Endodermal cell (in vitro differentiated cells): ENCODE measurements at regions not wholly inside any gene's neighbourhood (a gene's known extent, or its start where the extent isn't known, plus 50 kb on each side); places are given as distances from the start of the nearest gene placed in this dataset.

Experiments
- DNase-seq: peaks from one replicate; pipeline ENCODE4 v3.0.0-alpha.2; 2017
- H3K27ac ChIP-seq: 2 replicates; pipeline ENCODE4 v1.5.1; 2013; ENCODE audit warnings: mild to moderate bottlenecking, low read depth, low read length, moderate library complexity
- H3K27me3 ChIP-seq: 2 replicates; pipeline ENCODE4 v1.6.1; 2013; ENCODE audit warnings: mild to moderate bottlenecking, low read length, moderate library complexity; ENCODE audit not compliant: insufficient read depth, control insufficient read depth, poor library complexity, severe bottlenecking
- H3K36me3 ChIP-seq: 2 replicates; pipeline ENCODE4 v1.7.0; 2013; ENCODE audit warnings: mild to moderate bottlenecking, low read length, moderate library complexity; ENCODE audit not compliant: control insufficient read depth, insufficient read depth
- H3K4me1 ChIP-seq: one replicate; pipeline ENCODE4 v1.7.0; 2013; ENCODE audit warnings: low read length; ENCODE audit not compliant: control insufficient read depth, insufficient read depth
- H3K4me3 ChIP-seq: 2 replicates; pipeline ENCODE4 v1.5.1; 2013; ENCODE audit warnings: mild to moderate bottlenecking, low read length, moderate library complexity
- H3K9ac ChIP-seq: 2 replicates; pipeline ENCODE4 v1.6.1; 2013; ENCODE audit warnings: mild to moderate bottlenecking, low read length, moderate library complexity; ENCODE audit not compliant: poor library complexity, severe bottlenecking; ENCODE audit errors: extremely low read depth
- H3K9me3 ChIP-seq: 2 replicates; pipeline ENCODE4 v1.6.1; 2013; ENCODE audit warnings: mild to moderate bottlenecking, low read length, moderate library complexity; ENCODE audit not compliant: control insufficient read depth
- H3K27ac Mint-ChIP-seq: 2 replicates; pipeline ENCODE4 v1.8.0; 2020; ENCODE audit warnings: mixed read lengths
- H3K27me3 Mint-ChIP-seq: 2 replicates; pipeline ENCODE4 v1.8.0; 2021; ENCODE audit warnings: mild to moderate bottlenecking, mixed read lengths; ENCODE audit not compliant: insufficient read depth
- H3K36me3 Mint-ChIP-seq: 2 replicates; pipeline ENCODE4 v1.8.0; 2020; ENCODE audit warnings: low read depth, mixed read lengths
- H3K4me1 Mint-ChIP-seq: 2 replicates; pipeline ENCODE4 v1.8.0; 2020; ENCODE audit warnings: mixed read lengths
- H3K4me3 Mint-ChIP-seq: 2 replicates; pipeline ENCODE4 v1.8.0; 2020; ENCODE audit warnings: mild to moderate bottlenecking, moderate library complexity, mixed read lengths
- H3K9me3 Mint-ChIP-seq: 2 replicates; pipeline ENCODE4 v1.8.0; 2020; ENCODE audit warnings: mild to moderate bottlenecking, mixed read lengths
- CTCF ChIP-seq: fragments of 200-600 bp; sonication (generic); conservative IDR thresholded peaks from 2 replicates; pipeline ENCODE4 v1.5.0; 2021; ENCODE audit warnings: antibody characterized with exemption, mild to moderate bottlenecking
- WGBS, 2 experiments: methylation state at CpG; one replicate each; pipeline versions ENCODE4 v1.1.5 to v1.1.7; 2013; ENCODE audit warnings: missing lambda C conversion rate in 2 of 2, mixed read lengths in 1 of 2; ENCODE audit not compliant: insufficient coverage in 1 of 2, insufficient read length in 1 of 2; 5-methylcytosine and 5-hydroxymethylcytosine counted together

GRCh38 chr4:19117022-19117421, 1095.5 kb upstream of the LCORL start:
- no peak overlapping the region for H3K9ac ChIP-seq
- Mint-ChIP-seq H3K36me3 (no peaks in the 10 kb centered on the region), H3K9me3 (no peaks in the 10 kb centered on the region), H3K4me1 (no peaks in the 10 kb centered on the region), H3K4me3 (no peak overlapping the region), H3K27ac (no peak overlapping the region), H3K27me3 (no peaks in the 10 kb centered on the region)
- no peaks in the 10 kb centered on the region for H3K4me1 ChIP-seq
- no peak for DNase-seq
- 82 to 100% methylated on average over 1 to 2 of the region's 2 CpGs for WGBS, 2 experiments
- no peaks in the 10 kb centered on the region for H3K9me3 ChIP-seq
- H3K27me3 ChIP-seq: no peaks in the 10 kb centered on the region
- H3K27ac ChIP-seq: no peak overlapping the region
- no peaks in the 10 kb centered on the region for H3K36me3 ChIP-seq
- no peak overlapping the region for H3K4me3 ChIP-seq
- no peak for TF ChIP-seq CTCF

GRCh38 chr4:19104176-19104575, 1082.6 kb upstream of the LCORL start:
- 90 to 94% methylated on average over 2 to 4 of the region's 4 CpGs for WGBS, 2 experiments
- H3K9me3 ChIP-seq: no peaks in the 10 kb centered on the region
- DNase-seq: no peak
- no peaks in the 10 kb centered on the region for H3K36me3 ChIP-seq
- Mint-ChIP-seq H3K36me3 (no peaks in the 10 kb centered on the region), H3K27me3 (no peaks in the 10 kb centered on the region), H3K4me3 (no peak overlapping the region), H3K9me3 (no peaks in the 10 kb centered on the region), H3K27ac (no peak overlapping the region), H3K4me1 (no peaks in the 10 kb centered on the region)
- no peak overlapping the region for H3K4me3 ChIP-seq
- no peak overlapping the region for H3K9ac ChIP-seq
- no peak for TF ChIP-seq CTCF
- no peaks in the 10 kb centered on the region for H3K4me1 ChIP-seq
- no peak overlapping the region for H3K27ac ChIP-seq
- no peaks in the 10 kb centered on the region for H3K27me3 ChIP-seq

GRCh38 chr4:19095491-19096046, 1074.0 kb upstream of the LCORL start:
- H3K36me3 Mint-ChIP-seq: no peaks in the 10 kb centered on the region
- H3K27ac ChIP-seq: no peak overlapping the region
- H3K4me3 Mint-ChIP-seq: no peak overlapping the region
- H3K4me1 ChIP-seq: no peaks in the 10 kb centered on the region
- no peaks in the 10 kb centered on the region for H3K9me3 Mint-ChIP-seq
- H3K4me1 Mint-ChIP-seq: peaks cover 2% of the 10 kb centered on the region
- no peak for DNase-seq
- no peaks in the 10 kb centered on the region for H3K27me3 ChIP-seq
- no peak for TF ChIP-seq CTCF
- H3K27ac Mint-ChIP-seq: no peak overlapping the region
- no peaks in the 10 kb centered on the region for H3K27me3 Mint-ChIP-seq
- WGBS, 2 experiments: 60 to 90% methylated on average over 2 to 5 of the region's 5 CpGs
- H3K9me3 ChIP-seq: no peaks in the 10 kb centered on the region
- H3K9ac ChIP-seq: no peak overlapping the region
- no peak overlapping the region for H3K4me3 ChIP-seq
- H3K36me3 ChIP-seq: no peaks in the 10 kb centered on the region
